Upper lobe of right lung (tissue), 1 donor: ENCODE measurements at regions not wholly inside any gene's neighbourhood (a gene's known extent, or its start where the extent isn't known, plus 50 kb on each side); places are given as distances from the start of the nearest gene placed in this dataset.
A peak's percentile ranks its signal among the peaks of the same experiment; 100 is the strongest.

Source experiments
- ATAC-seq: fragments of 200-7000 bp; cut with Tn5 transposase; one replicate; pipeline ENCODE4 v1.9.1; 2020; ENCODE audit warnings: mild to moderate bottlenecking, moderate library complexity
- DNase-seq: peaks from one replicate; pipeline ENCODE4 v3.0.0-alpha.2; 2020
- H3K27ac ChIP-seq: fragments of 200-600 bp; one replicate; pipeline ENCODE4 v1.8.0; 2022
- H3K27me3 ChIP-seq: fragments of 200-600 bp; one replicate; pipeline ENCODE4 v1.8.0; 2022; ENCODE audit warnings: mild to moderate bottlenecking
- H3K36me3 ChIP-seq: fragments of 200-600 bp; one replicate; pipeline ENCODE4 v1.8.0; 2022
- H3K4me1 ChIP-seq: fragments of 200-600 bp; one replicate; pipeline ENCODE4 v1.8.0; 2022
- H3K4me3 ChIP-seq: fragments of 200-600 bp; one replicate; pipeline ENCODE4 v1.8.0; 2022; ENCODE audit warnings: mild to moderate bottlenecking
- H3K9me3 ChIP-seq: fragments of 200-600 bp; one replicate; pipeline ENCODE4 v1.8.0; 2022
- intact Hi-C: fragments of 100-400 bp; cut with DNase I; formaldehyde crosslinking; loops from one replicate; pipeline ENCODE4 v1.11.0; 2022
- TF ChIP-seq, protein P1 (sequence below): fragments of 200-600 bp; IDR thresholded peaks from one replicate; pipeline ENCODE4 v1.8.0; 2022; ENCODE audit warnings: antibody characterized with exemption
- donor health status: DM: no; HTN: yes; CAD: no; lungs with severe emphysema.

DNA sequence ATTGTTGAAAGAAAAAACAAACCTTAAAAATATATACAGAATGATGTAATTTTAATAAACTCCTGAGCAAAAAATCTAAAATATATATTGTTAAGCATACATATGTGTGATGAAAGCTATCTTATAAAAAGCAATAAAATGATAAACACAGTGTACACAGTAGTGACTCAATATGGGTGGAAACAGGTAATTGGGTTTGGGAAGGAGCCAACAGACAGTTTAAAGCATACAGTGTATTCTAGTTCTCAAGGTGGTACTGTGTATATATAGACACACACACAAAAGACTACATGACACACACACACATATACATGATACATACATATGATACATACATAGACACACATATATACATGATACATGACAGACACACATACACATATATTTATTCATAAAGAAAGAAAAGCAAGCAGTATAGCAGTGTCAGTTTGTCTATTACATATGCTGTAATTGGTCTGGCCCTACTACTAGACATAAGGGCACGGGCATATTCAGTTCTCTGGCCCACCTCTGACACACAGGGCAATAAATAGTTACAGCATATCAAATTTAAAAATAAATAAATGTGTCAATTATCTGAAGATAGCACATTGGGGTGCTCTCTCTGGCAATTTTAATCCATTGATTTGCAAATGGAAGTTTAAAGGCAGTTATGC lies 330.2 kb downstream of the S1PR1 start:
- no peaks in the 10 kb centered on the region for H3K27me3 ChIP-seq
- intact Hi-C loops = no loop called here
- no peak overlapping the region for H3K4me3 ChIP-seq
- no peaks in the 10 kb centered on the region for H3K4me1 ChIP-seq
- H3K9me3 ChIP-seq = no peaks in the 10 kb centered on the region
- H3K27ac ChIP-seq = no peak overlapping the region
- TF ChIP-seq, protein P1, sequence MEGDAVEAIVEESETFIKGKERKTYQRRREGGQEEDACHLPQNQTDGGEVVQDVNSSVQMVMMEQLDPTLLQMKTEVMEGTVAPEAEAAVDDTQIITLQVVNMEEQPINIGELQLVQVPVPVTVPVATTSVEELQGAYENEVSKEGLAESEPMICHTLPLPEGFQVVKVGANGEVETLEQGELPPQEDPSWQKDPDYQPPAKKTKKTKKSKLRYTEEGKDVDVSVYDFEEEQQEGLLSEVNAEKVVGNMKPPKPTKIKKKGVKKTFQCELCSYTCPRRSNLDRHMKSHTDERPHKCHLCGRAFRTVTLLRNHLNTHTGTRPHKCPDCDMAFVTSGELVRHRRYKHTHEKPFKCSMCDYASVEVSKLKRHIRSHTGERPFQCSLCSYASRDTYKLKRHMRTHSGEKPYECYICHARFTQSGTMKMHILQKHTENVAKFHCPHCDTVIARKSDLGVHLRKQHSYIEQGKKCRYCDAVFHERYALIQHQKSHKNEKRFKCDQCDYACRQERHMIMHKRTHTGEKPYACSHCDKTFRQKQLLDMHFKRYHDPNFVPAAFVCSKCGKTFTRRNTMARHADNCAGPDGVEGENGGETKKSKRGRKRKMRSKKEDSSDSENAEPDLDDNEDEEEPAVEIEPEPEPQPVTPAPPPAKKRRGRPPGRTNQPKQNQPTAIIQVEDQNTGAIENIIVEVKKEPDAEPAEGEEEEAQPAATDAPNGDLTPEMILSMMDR = no peak
- ATAC-seq (no peak), DNase-seq (no peak)
- no peaks in the 10 kb centered on the region for H3K36me3 ChIP-seq

DNA sequence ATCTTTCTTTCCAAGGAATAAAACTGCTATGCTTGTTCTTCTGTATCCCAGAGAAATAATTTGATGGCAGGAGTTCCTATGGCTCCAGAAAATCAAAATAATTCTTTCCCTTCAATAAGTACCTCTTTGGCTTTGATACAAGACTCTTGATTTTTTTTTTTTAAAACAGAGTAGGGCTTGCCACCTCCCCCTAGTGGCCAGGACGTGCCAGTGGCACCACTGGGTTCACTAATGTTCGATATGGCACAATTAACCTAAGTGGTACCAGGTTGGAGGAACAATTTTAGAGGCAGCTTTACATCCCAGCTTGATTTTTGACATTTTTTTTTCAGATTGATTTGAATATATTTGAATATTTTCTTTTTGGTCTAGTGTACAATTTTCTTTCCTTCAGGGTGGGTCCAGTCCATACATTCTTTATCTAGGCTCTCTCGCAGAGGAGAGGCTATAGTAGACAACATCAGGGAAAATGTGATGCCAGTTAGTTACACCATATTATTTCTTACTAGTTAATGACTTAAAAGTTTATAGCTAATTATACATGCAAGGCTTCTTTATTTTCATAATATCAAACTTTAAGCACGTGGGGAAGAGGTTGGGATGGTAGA lies 330.9 kb downstream of the S1PR1 start:
- ATAC-seq = peak; percentile 84
- intact Hi-C loops = no loop called here
- no peaks in the 10 kb centered on the region for H3K27me3 ChIP-seq
- TF ChIP-seq, protein P1 = peak; percentile 94
- H3K4me3 ChIP-seq = no peak overlapping the region
- H3K9me3 ChIP-seq = no peaks in the 10 kb centered on the region
- no peaks in the 10 kb centered on the region for H3K36me3 ChIP-seq
- no peak overlapping the region for H3K27ac ChIP-seq
- peak; percentile 70 for DNase-seq
- no peaks in the 10 kb centered on the region for H3K4me1 ChIP-seq

DNA sequence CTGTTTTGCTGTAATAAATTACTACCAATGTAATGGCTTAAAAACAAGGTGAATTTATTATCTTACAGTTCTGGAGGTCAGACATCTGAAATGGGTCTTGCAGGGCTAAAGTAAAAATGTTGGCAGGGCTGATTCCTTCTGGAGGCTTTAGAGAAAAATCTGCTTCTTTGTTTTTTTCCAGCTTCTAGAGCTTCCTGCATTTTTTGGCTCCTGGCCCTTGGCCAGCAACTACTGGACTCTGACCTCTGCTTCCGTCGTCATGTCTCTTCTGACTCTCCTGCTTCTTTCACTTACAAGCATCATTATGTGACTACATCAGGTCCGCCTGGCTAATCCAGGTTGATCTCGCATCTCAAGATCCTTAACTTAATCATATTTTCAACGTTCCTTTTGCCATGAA lies 350.9 kb downstream of the S1PR1 start:
- H3K9me3 ChIP-seq = no peaks in the 10 kb centered on the region
- TF ChIP-seq, protein P1 = no peak
- no peak for ATAC-seq
- H3K4me3 ChIP-seq = no peak overlapping the region
- H3K36me3 ChIP-seq = no peaks in the 10 kb centered on the region
- intact Hi-C loops = no loop called here
- no peaks in the 10 kb centered on the region for H3K4me1 ChIP-seq
- no peaks in the 10 kb centered on the region for H3K27me3 ChIP-seq
- H3K27ac ChIP-seq = no peak overlapping the region
- no peak for DNase-seq

DNA sequence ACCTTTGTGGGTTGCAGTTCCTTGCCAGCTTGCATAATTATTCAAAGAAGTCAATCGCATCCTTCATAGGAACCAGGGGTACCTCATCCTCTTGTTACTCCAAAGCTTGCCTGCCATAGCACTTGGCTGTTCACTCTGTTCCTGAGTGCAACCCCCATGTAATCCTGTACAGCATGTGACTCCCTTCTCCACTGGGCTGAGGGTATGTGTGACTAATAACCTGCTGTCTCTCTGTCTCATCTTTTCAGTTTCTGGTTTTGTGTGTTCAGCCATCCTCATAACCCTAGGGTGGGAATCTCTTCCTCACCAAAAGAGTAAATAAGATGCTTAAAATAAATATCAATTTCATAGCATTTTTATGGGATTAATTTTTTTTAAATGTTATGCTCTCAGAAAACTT lies 351.9 kb downstream of the S1PR1 start:
- no peak for ATAC-seq

DNA sequence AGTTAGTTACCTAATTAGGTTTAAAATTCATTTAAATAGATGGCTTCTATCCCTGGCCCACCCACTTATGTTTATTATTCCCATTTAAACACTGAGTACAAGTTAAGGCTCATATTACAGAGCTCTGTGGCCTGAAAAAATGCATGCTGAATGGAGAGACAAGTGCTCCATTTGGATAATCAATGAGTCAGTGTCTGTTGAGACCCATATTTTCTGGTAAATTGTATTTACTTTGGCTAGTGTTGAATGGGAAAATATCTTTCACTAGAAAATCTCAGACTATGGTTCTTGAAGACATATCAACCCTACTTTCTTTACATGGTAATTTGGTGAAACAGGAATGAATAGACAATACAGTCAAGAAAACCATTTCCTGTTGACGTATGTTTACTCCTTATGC lies 356.0 kb downstream of the S1PR1 start:
- H3K36me3 ChIP-seq = no peaks in the 10 kb centered on the region
- DNase-seq (no peak), ATAC-seq (no peak)
- no peaks in the 10 kb centered on the region for H3K27me3 ChIP-seq
- no peak overlapping the region for H3K4me3 ChIP-seq
- H3K9me3 ChIP-seq = no peaks in the 10 kb centered on the region
- no peaks in the 10 kb centered on the region for H3K4me1 ChIP-seq
- no peak overlapping the region for H3K27ac ChIP-seq
- intact Hi-C loops = no loop called here
- TF ChIP-seq, protein P1 = no peak

More for the DNA sequence above, 351.9 kb downstream of the S1PR1 start:
- TF ChIP-seq, protein P1 = no peak
- H3K4me1 ChIP-seq = no peaks in the 10 kb centered on the region
- H3K27me3 ChIP-seq = no peaks in the 10 kb centered on the region
- H3K36me3 ChIP-seq = no peaks in the 10 kb centered on the region
- no peak for DNase-seq
- no peak overlapping the region for H3K27ac ChIP-seq
- intact Hi-C loops = no loop called here
- H3K4me3 ChIP-seq = no peak overlapping the region
- no peaks in the 10 kb centered on the region for H3K9me3 ChIP-seq
